HG03139 (cell line): ENCODE measurements at regions not wholly inside any gene's neighbourhood (a gene's known extent, or its start where the extent isn't known, plus 50 kb on each side); places are given as distances from the start of the nearest gene placed in this dataset.

Experiments
- ATAC-seq: cut with Tn5 transposase; IDR thresholded peaks from one replicate; pipeline ENCODE4 v1.9.1; 2021; ENCODE audit not compliant: unreplicated experiment

DNA sequence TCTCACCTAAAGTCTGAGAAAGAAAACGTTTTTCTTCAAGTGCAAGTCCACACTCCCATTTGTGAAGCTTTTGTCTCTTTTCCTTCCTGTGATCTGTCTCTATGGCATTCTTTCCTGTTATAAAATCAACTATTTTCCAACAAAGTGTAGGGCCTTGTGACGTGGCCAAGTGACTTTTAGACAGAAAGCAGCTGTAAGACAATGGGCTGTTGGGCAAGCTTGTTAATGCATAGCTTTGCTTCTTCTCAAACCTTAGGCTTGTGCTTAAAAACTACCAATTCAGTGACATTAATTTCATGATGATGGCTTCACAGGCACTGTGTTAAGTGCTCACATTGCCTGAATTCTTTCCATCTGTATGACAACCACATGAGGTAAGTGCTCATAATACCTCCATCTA, 83.5 kb downstream of the VCY1B start:
- no peak for ATAC-seq

GRCh38 chrY:14145614-14146013, 89.6 kb downstream of the VCY1B start:
- no peak for ATAC-seq

GRCh38 chrY:14182776-14183175, 126.7 kb downstream of the VCY1B start:
- ATAC-seq = no peak

DNA sequence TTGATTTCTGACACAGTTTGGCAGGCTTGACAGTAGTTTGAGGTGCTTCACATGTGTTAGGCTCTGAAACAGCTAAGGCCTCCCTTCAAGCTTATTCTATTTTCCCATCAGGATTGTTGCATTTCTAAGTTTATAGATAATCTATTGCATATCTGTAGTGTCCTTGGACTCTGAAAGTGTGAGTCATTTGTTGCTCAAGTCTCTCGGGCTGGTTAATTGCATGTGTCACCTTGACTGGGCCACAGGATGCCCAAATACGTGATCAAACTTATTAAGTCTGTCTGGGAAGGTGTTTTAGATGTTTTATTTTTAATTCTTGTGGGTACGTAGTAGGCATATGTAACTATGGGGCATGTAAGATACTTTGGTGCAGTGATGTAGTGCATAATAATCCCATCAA, 166.0 kb downstream of the VCY1B start:
- ATAC-seq = no peak

DNA sequence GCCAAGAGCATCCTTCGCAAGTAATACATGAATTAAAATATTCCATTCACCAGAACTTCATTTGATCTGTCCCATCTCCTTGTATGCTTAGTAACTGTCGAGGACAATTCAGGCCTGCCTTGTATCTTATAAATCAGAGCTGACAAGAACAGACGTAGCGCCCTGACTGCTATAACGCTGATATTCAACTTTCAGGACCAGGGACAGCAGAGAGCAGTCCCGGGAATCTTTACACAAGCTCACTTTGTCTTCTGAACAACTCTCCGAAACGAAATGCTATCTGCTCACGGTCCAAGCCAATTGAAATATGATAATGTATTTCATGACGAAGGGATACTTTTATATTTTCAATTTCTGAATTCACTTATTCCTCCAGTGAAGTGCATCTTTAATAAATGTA, 175.7 kb downstream of the VCY1B start:
- ATAC-seq = no peak

GRCh38 chrY:14235070-14235469, 179.0 kb downstream of the VCY1B start:
- ATAC-seq = no peak

DNA sequence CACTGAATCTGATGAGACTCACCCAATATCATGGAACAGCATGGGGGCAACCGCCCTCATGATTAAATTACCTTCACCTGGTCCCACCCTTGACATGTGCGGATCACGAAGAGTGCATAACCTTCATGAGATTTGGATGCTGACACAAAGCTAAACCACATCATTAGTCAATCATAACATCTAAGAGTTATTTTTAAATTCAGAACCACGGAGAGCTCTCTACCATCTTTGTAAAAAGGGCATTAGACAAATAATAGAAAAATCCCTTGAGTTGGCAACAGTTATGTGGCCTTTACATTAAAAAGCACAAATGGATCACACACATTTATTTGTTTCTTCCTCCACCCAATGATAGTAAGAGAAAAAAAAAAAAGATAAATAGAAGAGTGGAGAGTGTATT, 182.2 kb downstream of the VCY1B start:
- no peak for ATAC-seq

DNA sequence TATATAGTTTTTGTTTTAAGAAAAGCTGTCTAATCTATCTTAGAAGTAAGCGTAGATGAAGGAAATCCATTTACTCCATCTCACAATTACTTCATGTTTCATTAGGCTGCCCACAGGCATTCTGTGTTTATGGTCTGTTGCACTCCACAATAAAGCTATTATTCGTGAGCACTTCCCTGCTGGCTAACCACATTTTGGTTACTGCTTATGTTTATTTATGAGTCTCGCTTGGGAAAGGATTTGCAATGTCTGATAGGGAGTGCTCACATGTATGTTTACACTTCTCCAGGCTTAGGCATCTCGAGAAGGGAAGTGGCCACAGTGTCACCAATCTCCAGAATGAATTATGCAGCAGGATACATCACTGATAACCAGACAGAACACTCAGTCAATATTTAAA, 190.9 kb downstream of the VCY1B start:
- no peak for ATAC-seq

- no peak for ATAC-seq
Measured at GRCh38 chrY:14248878-14249576, 193.0 kb downstream of the VCY1B start.

DNA sequence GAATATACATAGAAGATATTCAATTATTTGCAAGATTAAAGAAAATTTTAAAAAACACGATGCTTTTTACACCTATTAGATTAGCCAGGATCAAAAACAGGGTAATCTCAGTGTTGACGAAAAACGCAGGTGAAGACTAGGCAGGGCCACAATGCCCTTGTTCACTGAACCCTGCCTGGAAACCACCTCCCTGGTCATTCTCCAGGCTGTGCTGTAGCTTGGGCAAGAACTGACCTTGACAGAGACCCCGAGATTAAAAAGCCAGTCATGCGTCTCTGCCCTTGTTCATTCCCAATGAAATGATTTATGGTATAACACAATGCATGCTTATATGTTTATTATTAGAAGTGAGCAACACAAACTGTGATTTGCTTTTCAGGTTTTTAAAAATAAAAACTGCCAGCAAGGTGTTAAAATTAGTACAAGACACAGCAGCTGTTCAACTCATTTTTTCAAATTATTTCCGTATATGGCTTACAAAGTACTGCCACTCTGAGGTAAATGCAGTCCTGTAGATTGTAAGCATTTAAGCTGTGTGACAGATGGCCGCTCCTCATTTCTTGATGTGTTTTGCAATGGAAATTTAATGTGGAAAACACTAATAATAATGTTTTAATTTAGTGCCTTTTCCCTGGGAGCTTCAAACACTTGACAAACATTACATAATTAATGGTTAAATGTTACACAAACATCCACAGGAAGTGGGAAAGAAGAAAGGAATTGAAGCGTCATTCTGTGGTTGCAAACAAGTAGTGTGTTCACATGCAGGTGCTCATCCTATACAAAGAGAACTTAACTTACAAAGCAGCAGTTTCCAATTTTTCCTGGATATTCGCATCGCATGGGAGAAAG, 200.2 kb downstream of the VCY1B start:
- ATAC-seq = no peak

- no peak for ATAC-seq
Measured at GRCh38 chrY:14256817-14257168, 200.8 kb downstream of the VCY1B start.

GRCh38 chrY:14277029-14277428, 221.0 kb downstream of the VCY1B start:
- ATAC-seq = no peak

DNA sequence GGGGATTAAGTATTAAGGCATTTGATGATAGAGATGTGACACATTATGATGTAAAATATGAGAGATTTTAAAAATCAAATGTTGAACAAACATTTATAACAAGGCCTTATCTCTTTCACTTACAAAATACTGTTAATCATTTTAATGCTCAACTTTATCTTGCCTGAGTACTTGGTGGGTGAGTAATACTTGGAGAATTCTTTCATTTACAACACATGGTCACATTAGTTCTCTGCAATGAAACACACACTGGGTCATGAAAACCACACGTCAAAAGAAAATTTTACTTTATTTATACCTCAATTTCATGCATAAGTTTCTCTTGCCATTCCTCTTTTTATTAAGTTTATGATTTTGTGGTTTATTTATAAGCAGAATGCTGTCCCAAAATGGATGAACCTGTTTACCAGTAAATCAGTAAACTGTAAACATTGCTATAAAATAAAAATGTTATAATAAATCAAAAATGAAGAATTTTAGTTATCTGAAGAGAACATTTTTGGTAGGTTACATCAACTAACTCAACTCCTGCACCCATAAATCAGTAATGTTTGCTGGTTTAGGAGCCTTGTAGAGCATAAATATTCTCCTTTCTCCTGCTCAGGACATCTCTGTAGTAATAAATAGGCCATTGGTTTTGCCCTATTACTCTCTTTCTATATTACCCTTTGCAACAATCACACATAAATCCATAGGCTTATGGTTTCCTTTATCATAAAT, 233.5 kb upstream of the NLGN4Y start:
- ATAC-seq = no peak

DNA sequence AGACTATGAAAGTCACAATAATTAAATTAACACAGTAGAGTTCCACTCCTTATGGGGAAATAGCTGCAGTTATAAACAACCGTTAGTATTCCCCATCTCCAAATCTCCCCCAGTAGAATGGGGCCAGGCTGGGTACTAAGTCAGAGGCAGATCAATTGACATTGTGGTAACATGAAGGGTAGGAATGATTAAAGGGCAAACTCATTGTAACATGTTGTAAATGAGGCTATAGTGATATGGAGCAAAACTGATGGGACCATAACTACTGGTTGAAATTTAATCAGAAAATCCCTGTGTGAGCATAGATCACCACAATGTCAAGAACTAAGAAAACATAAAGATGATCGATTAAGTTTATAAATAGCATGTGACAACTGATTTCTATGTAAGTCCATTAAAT, 231.9 kb upstream of the NLGN4Y start:
- ATAC-seq = no peak

- ATAC-seq = no peak
Measured at GRCh38 chrY:14300775-14301174, 223.6 kb upstream of the NLGN4Y start.

- no peak for ATAC-seq
Measured at GRCh38 chrY:14301552-14301951, 222.8 kb upstream of the NLGN4Y start.

GRCh38 chrY:14328677-14329345, 195.5 kb upstream of the NLGN4Y start:
- peak; percentile 87 for ATAC-seq

DNA sequence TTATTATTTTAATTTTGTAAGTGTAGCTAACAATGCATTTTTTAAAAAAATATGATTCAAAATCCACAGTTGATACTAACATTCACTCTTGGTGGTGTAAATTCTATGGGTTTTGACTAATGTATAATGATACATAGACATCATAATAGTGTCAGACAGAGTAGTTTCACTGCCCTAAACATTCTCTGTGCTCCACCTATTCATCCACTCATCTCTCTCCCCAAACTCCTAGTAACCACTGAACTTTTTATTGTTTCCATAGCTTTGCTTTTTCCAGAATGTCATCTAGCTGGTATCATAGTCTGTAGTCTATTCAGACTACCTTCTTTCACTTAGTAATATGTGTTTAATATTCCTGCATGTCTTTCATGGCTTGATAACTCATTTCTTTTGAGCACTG, 194.0 kb upstream of the NLGN4Y start:
- ATAC-seq = no peak

- no peak for ATAC-seq
Measured at GRCh38 chrY:14339524-14339923, 184.8 kb upstream of the NLGN4Y start.

- ATAC-seq = peak; percentile 59
Measured at GRCh38 chrY:14340459-14341143, 183.7 kb upstream of the NLGN4Y start.
